ENCODE measurements at regions not wholly inside any gene's neighbourhood (a gene's known extent, or its start where the extent isn't known, plus 50 kb on each side); places are given as distances from the start of the nearest gene placed in this dataset.
A peak's percentile ranks its signal among the peaks of the same experiment; 100 is the strongest.
"Not testable (repeated sequence)": the region's sequence is repeated elsewhere in the genome, so short reads cannot be mapped to it uniquely, and the experiment has no call there.

DNA sequence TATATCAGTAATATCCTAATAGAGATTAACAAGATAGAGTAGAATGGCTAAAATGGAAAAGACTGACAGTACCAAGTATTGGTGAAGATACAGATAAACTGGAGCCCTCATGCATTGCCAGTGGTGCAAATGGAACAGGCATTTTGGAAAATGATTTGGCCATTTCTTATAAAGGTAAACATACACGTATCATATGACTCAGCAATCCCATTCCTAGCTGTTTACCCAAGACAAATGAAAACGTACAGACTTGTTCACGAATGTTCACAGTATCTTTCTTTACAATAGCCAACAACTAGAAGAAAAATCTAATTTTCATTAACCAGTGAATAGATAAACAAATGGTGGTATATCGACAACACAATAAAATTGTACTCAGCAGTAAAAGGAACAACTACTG lies 86.4 kb downstream of the FOXD4L6 start:
- H3K4me1 ChIP-seq (ENCODE audit: insufficient read depth); H3K27ac ChIP-seq; H3K9me3 ChIP-seq; DNase-seq; intact Hi-C loops (cut with DNase I); H3K36me3 ChIP-seq; H3K4me3 ChIP-seq; H3K27me3 ChIP-seq: not testable (repeated sequence)
- 69 to 75% (median 72%) methylated on average over 4 of the region's 4 CpGs for WGBS, 3 donors

DNA sequence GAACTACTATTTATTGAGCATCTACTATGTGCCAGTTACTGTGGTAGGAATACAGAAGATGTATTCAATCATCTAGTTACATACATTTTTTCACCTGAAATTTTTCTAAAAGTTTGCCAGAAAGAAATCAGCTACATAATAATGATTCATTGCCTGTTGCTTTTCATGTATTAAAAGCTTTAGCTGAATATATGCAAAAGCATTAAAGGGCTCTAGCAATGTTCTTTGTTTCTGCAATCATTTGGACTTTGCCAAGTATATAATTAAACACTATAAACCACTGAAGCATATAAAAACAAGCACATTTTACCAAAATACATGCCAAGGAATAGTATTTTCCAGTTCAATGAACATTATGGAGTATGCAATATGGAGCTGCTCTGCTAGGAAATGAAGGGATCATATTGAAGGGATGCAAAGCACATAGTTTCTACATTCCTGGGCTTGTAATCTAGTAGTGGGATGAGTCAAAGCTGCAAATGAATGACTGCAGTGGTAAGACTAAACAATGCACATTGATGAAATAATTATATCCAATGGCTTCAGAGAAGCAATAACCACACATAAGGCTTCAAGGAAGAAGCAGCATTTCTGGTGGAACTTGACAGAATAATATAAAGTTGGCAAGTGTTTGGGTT lies 87.7 kb downstream of the FOXD4L6 start:
- H3K27me3 ChIP-seq; intact Hi-C loops (cut with DNase I); H3K27ac ChIP-seq; H3K36me3 ChIP-seq; H3K9me3 ChIP-seq; H3K4me3 ChIP-seq; H3K4me1 ChIP-seq (ENCODE audit: insufficient read depth); DNase-seq: not testable (repeated sequence)

GRCh38 chr9:41035276-41035675 lies 93.2 kb downstream of the FOXD4L6 start:
- DNase-seq; H3K27me3 ChIP-seq; intact Hi-C loops (cut with DNase I); H3K9me3 ChIP-seq; H3K4me1 ChIP-seq (ENCODE audit: insufficient read depth); H3K36me3 ChIP-seq; H3K4me3 ChIP-seq: not testable (repeated sequence)
- WGBS, 3 donors: 49 to 60% (median 53%) methylated on average over 1 of the region's 1 CpG
- peak overlapping the region in 1 of 2 donors; percentile 23 for H3K27ac ChIP-seq

GRCh38 chr9:41034699-41035197 lies 93.7 kb downstream of the FOXD4L6 start:
- H3K4me1 ChIP-seq (ENCODE audit: insufficient read depth); H3K27me3 ChIP-seq; H3K9me3 ChIP-seq; H3K36me3 ChIP-seq; H3K4me3 ChIP-seq; intact Hi-C loops (cut with DNase I): not testable (repeated sequence)
- H3K27ac ChIP-seq: peak overlapping the region in 1 of 2 donors; percentile 23
- WGBS, 3 donors: 10 to 32% (median 17%) methylated on average over 1 of the region's 1 CpG
- DNase-seq: peak in 1 of 5 donors; percentile 36

GRCh38 chr9:41033877-41034276 lies 94.6 kb downstream of the FOXD4L6 start:
- H3K4me1 ChIP-seq (ENCODE audit: insufficient read depth); H3K36me3 ChIP-seq; H3K27ac ChIP-seq; H3K27me3 ChIP-seq; H3K9me3 ChIP-seq; intact Hi-C loops (cut with DNase I); DNase-seq; H3K4me3 ChIP-seq: not testable (repeated sequence)
- WGBS, 3 donors: 51 to 59% (median 55%) methylated on average over 4 of the region's 4 CpGs

DNA sequence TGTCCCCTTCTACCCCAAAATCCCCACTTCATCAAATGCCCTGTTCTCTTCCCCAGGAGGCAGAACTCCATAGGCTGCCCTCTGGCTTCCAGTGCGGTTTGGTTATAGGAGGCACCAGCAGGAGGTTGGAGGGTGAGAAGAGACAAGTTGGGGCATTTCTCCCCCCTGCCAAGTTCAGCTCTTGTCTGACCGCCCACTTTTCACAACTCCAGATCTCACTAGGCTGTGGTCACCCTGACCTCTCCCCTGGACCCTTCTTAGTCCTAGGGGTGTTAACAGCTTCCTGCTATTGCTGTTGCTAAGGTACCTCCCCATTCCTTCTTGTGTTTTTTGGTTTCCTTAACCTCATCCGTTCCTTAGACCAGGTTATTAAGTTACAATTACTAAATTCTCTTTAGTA lies 95.1 kb downstream of the FOXD4L6 start:
- H3K4me3 ChIP-seq; intact Hi-C loops (cut with DNase I); H3K27me3 ChIP-seq; H3K27ac ChIP-seq; H3K36me3 ChIP-seq; DNase-seq; H3K9me3 ChIP-seq; H3K4me1 ChIP-seq (ENCODE audit: insufficient read depth): not testable (repeated sequence)
- 88 to 91% (median 88%) methylated on average over 3 of the region's 3 CpGs for WGBS, 3 donors

GRCh38 chr9:41026912-41027676 lies 101.4 kb downstream of the FOXD4L6 start:
- H3K4me3 ChIP-seq; H3K9me3 ChIP-seq; intact Hi-C loops (cut with DNase I); H3K27me3 ChIP-seq; H3K4me1 ChIP-seq (ENCODE audit: insufficient read depth); H3K36me3 ChIP-seq; H3K27ac ChIP-seq; DNase-seq: not testable (repeated sequence)
- 84 to 91% (median 85%) methylated on average over 6 of the region's 6 CpGs for WGBS, 3 donors

- 89 to 99% (median 92%) methylated on average over 1 to 4 of the region's 4 CpGs for WGBS, 3 donors
- H3K4me1 ChIP-seq (ENCODE audit: insufficient read depth); intact Hi-C loops (cut with DNase I); H3K36me3 ChIP-seq; H3K9me3 ChIP-seq; H3K4me3 ChIP-seq; H3K27ac ChIP-seq; DNase-seq; H3K27me3 ChIP-seq: not testable (repeated sequence)
These were observed 106.1 kb downstream of the FOXD4L6 start for GRCh38 chr9:41022365-41022764.

DNA sequence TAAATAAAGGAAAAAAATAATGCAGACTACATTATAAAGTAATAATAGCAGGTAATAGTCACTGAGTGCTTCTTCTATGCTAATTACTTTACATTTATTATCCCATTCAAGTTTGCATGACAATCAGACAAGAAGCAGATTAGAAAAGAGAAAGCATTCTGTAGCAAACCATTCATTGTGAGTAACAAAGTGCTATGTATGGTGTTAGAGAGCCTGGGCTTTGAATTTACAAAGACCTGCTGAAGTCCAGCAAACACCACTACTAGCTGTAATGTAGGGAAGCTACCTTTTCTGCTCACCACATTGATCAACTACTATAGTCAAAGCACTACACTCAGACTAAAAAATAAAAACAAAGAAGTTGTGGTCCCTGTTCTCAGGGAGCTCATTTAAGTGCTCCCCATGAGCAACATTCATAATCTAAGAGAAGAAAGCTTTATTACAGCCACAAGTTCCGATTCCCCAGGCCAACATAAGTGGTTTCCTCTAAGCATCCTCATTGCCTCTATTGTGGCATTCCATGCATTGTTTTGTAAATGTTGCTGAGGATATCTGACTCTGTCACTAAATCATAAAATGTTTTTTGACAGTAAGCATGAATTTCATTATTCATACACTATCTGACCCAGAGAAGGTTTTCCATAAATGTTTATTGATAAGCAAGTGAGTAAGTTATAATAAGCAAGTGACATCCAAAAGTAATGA lies 108.5 kb downstream of the FOXD4L6 start:
- intact Hi-C loops (cut with DNase I); H3K4me1 ChIP-seq (ENCODE audit: insufficient read depth); H3K27me3 ChIP-seq; DNase-seq; H3K9me3 ChIP-seq; H3K27ac ChIP-seq; H3K4me3 ChIP-seq; H3K36me3 ChIP-seq: not testable (repeated sequence)
- 83 to 93% (median 90%) methylated on average over 1 of the region's 1 CpG for WGBS, 3 donors

DNA sequence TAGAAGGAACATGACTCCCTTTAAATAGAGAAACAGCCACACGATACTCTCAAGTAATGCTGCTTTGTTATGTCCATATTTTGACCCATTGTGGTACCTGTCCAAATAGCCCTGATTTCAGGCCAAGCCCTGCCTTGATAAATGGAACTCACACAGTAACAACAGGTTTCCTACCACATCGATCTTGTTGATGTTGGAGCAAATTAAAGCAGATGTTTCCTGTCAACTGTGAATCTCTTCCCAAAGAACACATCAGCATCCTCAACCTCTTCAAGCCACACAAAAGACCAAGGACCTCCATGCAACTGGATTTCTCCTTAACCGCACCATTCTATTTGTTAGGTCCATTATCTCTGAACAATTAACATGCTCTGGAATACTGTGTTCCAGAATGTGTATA lies 109.5 kb downstream of the FOXD4L6 start:
- H3K27ac ChIP-seq; H3K9me3 ChIP-seq; DNase-seq; H3K4me3 ChIP-seq; intact Hi-C loops (cut with DNase I); H3K36me3 ChIP-seq; H3K4me1 ChIP-seq (ENCODE audit: insufficient read depth); H3K27me3 ChIP-seq: not testable (repeated sequence)
- WGBS, 3 donors: 67 to 70% (median 67%) methylated on average over 3 of the region's 3 CpGs

GRCh38 chr9:41016699-41017098 lies 111.8 kb downstream of the FOXD4L6 start:
- H3K4me3 ChIP-seq; H3K4me1 ChIP-seq (ENCODE audit: insufficient read depth); H3K36me3 ChIP-seq; H3K27ac ChIP-seq; H3K9me3 ChIP-seq; intact Hi-C loops (cut with DNase I); DNase-seq; H3K27me3 ChIP-seq: not testable (repeated sequence)
- 96 to 100% (median 100%) methylated on average over 1 of the region's 2 CpGs for WGBS, 3 donors

Measured in ovary (tissue), 7 donors.